GM18517 (cell line): ENCODE measurements at regions not wholly inside any gene's neighbourhood (a gene's known extent, or its start where the extent isn't known, plus 50 kb on each side); places are given as distances from the start of the nearest gene placed in this dataset.
"Not testable (repeated sequence)": the region's sequence is repeated elsewhere in the genome, so short reads cannot be mapped to it uniquely, and the experiment has no call there.

ENCODE experiments used
- ATAC-seq: cut with Tn5 transposase; IDR thresholded peaks from one replicate; pipeline ENCODE4 v1.9.1; 2021; ENCODE audit warnings: mild to moderate bottlenecking, moderate library complexity; ENCODE audit not compliant: unreplicated experiment

DNA sequence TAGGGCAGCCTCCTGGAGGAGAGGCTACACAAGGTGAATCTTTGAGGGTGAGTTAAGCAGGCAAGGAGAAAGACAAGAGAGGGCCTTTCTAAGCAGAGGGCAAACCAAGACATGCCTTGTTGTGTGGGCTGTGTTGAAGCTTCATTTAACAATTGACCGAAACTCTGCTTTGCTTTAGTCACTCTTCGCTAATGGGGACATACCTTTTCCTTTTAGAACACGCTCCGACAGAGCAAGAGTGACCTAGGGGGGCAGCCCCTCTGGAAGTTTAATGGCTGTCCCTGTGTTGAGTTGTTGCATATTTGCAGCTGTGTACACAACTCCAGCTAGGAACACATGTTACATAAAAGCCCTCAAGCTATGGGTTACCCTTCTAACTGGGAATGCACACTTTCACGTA lies 218.1 kb upstream of the WWC1 start:
- ATAC-seq: no peak

DNA sequence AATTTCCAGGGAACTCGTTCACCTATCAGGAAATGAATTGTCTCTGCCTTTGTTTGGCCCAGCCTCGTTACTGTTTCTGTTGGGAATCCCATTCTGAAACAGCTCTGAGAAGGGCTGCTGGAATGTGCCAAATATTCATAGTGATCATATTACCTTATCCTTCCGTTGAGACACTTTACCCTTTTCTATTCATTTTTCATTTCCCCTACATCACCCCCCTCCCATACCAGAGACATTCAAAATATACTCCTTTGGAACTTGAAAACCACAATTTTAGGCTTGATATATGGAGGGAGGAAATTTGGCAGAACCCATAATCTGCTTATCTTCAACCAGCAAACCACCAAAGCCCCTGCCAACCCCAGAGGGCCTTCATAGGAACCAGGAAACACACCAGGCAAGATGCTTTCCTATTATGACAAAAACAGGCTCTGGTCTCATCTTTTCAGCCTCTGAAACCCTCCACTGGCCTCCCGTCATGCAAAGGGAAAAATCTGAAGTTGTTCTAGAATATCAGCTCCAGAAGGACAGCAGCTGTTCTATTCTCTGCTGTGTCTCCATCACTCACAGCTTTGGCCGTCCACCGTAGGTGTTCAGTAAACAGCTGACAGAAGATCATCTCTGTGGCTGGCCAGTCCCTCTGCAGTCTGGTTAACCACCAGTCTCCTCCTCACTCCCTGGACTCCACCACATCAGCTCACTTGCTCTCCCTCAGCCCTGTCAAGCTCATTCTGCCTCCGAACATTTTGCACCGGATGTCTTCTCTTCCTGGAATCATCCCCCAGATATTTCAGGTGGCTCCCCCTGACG lies 217.2 kb upstream of the WWC1 start:
- no peak for ATAC-seq

DNA sequence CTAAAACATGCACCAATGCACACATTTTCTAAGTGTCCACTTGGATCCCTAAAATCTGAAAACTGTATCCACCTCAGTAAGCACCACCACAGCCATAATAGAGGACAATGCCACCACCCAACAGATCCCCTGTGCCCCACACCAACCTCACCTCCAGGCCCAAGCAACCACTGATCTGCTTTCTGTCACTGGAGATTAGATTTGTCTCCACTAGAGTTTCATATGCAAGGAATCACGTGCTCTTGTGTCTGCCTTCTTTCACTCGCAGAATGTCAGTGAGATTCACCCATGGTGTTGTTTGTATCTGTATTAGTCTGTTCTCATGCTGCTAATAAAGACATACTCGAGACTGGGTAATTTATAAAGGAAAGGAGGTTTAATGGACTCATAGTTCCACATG lies 216.1 kb upstream of the WWC1 start:
- ATAC-seq: no peak

DNA sequence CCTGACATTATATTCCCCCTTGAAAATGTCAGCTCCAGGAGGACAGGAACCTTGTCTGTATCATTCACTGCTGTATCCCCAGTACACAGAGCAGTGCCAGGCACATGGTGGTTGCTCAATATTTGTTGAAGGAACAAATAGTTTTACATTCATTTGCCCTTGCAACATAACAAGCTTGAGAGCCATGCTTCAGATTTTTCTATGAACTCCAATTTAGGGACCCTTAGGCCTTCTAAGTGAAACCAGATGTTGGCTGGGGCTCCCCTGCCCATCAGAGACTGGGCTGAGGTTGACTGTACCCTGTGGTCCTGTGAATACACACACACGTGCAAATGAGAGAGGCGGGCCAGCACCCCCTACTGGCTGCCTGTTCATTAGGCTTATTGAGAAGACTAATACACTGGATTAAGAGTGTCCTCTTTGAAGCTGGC lies 214.9 kb upstream of the WWC1 start:
- peak; percentile 46 for ATAC-seq

DNA sequence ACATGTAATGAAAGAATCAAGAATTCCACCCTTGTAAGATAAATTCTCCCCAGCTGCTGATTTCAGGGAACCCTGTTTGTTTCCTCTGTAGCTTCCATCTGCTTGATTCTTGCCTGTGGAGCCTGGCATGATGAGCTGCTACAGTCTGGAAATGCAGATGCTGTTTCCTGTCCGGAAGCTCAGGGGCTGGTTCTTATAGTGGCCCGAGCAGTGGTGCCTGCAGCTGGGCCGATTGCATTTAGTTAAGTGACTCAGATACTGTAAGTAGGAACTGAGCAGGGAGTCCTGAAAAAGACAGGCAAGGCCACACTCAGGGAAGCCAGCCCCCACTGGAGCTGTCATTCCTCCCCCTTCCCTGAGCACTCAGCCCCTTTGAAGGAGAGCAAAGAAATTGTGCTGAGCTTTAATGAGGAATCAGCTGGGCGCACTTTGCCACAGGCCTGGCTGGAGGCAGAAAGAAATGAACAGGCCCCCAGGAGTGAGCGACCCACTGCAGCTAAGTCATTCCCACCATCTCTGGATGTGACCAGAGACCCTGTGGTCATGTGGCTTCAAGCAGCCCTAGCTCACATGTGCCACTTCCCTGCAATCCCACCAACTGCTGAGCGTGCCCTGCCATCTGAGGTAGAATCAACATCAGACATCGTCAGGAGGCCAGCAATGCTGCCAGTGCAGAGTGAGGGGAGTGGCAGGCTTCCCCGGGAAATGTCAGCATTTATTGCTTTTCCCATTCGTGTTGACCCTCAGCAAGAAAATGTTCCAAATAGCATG lies 206.0 kb upstream of the WWC1 start:
- no peak for ATAC-seq

DNA sequence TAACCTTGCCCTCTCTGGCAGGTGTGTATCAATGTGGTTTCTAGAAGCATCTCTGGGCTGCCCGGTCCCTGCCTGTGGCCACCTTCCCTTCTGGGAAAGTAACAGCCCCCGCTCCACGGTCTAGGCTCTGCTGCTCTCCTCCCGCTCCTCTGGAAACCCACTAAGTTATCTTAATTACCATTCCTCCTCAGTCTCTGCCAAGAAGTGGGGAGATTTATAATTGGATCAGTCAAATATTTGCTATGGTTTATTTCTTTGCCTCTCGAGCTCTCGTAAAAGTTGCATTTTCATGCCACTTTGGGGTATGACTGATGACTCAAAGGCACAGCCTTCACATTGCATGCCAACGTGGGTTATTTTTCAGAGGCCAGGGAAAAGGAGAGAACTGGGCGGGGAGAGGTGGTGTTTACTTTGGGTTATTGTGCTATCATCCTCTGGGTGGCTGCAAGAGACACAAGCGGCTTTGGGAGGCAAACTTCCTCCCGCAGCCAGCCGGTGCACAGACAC lies 205.3 kb upstream of the WWC1 start:
- ATAC-seq: no peak

DNA sequence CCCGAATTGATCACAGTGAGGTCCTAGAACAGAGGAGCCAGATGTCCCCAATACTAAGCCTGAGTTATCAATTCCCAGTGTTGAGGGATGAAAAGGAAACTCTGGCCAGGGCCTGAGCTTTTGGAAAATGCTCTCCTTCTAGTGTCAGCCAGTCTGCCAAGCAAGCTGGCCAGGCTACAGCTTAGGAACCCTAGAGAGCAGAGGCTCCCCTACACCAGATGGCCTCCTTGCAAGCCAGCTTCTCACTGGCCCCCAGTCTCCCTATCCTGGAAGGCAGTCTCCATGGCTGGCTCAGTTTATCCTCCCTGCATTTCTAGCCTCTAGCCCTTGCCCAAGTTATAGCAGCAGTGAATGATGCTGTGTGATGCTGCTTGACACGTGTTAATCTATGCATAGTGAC lies 204.7 kb upstream of the WWC1 start:
- ATAC-seq: no peak

DNA sequence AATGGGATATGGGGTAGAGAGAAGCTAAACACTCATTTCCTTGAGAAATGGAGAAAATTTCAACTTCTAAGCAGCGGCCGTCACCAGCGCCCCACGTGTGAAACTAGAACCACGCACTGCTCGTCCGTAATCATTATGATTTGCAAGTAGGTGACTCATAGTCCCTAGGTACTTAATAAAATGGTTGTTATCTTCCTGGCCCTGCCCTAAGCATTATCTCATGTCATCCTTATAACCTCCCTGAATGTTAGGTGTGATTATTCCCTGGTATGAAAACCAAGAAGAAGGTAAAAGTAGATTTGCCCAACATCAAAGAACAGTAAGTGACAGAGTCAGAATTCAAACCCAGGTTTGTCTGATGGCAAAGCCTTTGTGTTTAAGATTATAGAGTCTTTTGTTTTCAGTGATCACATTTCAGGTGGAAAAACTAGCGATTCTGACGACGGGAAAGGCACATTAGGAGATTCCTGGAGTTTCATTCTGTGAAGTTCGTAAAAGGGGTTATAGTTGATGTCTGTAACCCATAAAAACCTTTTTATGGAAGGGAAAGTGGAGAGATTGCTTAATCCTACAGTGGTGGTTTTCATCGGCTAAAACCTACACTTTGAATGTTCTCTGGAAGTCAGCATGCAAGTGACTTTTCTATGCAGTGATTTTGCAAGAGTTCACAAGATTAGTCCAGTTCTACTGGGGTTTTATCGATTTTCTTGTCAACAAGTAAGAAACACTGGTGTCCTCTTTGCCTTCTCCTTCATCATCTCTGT lies 202.9 kb upstream of the WWC1 start:
- no peak for ATAC-seq

DNA sequence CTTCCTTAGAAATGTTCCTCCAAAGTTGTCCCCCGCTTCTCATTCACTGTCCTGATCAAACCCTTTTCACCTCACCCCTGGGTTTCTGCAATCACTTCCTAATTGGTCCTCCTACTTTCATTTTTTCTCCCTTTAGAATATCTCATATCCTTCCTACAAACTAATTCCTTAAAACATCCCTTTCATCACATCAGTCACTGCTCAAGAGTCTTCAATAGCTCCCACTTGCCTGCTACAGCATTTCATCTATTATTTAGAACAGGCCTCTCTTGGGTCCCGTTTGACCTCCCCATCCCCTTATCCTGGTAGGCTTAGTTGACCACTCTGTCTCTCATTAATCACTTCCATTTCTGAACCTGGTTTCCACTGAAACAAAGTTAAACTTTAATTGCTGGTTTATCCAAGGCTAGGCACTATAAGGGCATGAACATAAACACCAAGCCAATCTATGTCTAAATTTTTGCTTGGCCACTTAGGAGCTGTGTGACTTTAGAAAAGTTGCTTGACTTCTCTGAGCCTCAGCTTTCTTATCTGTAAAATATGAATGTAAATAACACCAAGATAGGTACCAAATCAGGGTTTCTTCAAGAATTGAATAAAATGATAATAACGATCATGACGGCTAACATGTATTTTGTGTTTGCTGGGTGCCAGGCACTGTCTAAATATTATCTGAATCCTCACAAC lies 202.1 kb upstream of the WWC1 start:
- ATAC-seq: no peak

DNA sequence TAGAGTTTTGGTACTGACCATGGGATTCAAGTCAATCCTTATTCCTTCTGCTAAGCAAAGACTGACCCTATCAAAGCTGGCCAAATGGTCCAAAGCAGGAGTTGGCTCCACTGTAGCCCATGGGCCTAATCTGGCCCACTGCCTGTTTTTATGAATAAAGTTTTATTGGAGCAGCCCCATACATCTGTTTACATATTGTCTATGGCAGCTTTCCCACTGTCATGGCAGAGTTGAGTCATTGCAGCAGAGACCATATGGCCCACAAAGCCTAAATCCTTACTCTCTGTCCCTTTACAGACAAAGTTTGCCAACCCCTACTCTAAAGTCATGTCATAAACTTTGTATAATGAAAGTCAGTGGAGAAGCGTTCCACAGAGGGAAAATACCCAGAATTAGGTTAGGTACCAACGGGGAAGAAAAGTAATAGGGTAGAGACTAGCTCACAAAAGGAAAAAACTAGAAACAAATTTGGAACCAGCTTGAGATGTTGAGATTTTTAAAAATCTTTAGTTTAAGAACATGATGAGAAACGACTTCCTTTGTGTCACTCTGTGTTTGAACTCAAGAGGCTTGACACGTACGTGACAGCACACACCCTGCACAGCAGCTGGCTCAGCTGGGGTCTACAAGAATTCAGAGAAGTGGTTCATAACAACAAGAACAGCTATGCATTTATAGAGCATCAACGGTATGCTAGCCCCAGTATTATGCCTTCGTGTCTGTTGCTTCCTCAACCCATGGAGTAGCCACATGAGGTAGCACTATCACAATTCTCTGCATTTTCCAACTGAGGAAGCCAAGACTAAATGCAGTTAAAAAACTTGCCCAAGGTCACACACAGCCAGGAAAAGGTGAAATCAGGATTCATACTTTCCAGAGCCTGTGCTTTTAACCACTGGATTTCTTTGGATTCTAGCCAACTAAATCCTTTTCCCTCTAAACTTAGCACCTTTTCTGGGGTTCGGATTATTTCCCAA lies 198.9 kb upstream of the WWC1 start:
- ATAC-seq: no peak

DNA sequence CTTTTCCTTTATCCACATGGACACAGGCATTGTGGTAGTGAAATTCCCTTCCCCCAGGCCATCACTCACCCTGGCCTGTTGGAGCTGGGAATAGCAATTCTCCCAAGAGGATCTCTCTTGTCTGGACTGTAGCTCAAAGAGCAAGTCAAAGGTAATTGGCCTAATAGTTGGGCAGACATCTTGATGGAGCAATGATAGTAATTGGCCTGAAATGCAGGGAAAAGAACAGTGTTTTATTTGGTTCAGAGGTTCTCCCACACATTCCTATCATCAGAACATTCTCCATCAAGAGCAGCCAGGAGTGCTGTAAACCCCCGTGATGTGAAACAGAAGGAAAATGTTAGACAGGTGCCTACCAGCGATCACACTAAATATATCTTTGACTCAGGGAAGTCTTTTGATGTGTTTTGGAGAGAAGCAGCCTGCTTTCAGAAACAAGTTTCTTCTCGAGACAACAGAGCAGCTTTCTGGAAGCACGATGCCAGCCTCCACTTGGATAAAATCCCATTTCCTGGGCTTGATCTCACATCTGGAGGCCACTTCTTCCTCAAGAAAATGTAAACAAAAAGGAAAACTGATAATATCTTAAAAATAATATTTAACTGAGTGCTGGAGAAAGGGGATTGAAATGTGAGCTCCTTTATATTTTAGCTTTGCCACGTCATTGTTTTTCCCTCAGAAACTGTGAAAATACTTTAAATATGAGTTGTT lies 198.1 kb upstream of the WWC1 start:
- no peak for ATAC-seq

DNA sequence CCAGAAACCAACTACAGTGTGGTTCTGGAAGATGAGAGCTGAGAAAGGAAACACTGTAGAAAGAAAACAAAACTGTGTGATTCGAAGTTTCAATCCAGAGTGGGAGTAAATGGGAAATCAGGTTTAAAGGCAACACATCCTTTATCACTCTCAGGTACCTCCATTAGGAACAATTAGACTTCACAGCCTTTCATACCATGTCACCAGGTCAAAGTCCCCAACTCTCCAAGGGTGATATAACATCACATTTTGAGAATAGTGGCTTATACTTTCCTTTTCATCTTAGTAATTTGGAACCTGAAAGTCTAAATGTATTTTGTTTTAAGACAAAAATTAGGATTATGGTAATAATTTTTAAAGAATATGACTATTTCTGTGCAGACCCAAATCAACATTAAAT lies 194.9 kb upstream of the WWC1 start:
- ATAC-seq: no peak

DNA sequence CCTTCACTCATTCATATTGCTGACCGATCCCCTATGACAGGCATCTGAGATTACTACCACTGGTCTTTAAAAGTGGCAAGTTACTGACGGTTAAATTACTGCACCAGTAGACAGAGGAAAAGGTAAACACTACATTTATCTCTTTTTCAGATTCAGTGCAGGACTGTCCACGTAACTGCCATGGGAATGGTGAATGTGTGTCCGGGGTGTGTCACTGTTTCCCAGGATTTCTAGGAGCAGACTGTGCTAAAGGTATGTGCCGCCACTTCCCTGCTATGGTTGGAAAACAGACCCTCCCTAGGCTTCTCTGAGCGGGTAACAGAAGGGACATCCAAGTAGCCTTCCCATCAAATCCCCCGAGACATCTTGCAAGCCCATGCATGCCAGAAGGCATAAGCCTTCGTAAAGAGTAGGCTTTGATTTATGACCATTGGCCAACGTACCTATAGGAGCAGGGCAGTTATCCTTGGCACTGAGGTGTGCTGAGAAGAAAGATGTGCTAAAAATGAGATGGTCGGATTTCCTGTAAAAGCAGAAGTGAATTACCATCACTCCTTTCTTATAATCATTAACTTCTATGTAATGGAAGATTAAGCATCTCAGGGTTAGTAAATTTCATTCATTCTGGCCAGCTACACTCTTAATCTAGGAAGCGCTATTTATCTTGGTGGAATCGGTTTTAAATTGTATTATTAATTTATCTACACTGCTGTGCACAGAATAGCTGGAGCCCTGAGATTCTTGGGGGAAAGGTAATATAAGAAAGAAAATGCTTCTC lies 193.4 kb upstream of the WWC1 start:
- ATAC-seq: no peak

DNA sequence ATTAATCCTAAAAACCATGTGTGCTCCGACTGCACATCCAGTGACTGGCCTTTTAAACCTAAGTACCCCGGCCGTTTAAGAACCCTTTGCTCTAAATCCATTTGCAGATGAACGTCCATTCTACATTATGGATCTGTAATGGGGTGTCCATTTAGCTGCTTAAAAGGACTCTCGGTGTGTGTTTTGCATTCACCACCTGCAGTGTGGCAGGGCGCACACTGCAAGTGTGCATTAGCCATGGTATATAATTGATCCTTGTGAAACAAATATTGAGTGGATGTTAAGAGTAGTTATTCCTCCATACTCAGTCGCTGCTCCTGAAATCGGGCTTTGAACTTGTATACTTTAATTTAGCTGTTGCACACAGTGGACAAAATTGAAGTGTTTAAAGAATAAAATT lies 190.1 kb upstream of the WWC1 start:
- no peak for ATAC-seq

DNA sequence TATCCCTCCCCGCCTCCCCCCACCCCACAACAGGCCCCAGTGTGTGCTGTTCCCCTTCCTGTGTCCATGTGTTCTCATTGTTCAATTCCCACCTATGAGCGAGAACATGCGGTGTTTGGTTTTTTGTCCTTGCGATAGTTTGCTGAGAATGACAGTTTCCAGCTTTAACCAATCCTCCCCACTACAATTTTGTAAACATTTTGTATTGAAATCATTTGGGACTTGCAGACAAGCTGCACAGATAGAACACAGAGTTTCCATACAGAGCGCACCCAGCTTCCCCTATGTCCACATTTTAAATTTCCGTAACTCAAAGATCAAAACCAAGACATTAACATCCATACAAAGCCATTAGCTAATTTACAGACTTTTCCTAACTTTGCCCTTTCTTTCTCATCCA lies 188.4 kb upstream of the WWC1 start:
- not testable (repeated sequence) for ATAC-seq

DNA sequence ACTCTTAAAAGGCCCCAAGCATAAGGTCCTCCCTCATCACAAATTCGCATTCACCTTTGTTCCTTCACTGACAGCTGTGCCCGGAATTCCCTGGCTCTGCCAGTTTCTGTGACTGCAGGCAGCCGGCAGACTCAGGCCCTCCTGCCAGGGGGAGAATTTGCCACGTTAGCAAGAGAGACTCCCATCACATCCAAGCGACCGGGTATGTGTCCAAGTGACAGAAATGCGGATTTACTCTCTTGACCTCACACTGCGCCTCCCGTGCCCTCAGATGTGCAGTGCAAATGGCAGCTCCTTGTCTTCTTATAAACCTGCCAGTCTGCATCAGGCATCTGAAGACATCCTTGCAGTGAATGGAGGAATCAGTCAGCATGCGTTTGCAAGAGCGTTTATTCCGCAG lies 187.1 kb upstream of the WWC1 start:
- no peak for ATAC-seq

DNA sequence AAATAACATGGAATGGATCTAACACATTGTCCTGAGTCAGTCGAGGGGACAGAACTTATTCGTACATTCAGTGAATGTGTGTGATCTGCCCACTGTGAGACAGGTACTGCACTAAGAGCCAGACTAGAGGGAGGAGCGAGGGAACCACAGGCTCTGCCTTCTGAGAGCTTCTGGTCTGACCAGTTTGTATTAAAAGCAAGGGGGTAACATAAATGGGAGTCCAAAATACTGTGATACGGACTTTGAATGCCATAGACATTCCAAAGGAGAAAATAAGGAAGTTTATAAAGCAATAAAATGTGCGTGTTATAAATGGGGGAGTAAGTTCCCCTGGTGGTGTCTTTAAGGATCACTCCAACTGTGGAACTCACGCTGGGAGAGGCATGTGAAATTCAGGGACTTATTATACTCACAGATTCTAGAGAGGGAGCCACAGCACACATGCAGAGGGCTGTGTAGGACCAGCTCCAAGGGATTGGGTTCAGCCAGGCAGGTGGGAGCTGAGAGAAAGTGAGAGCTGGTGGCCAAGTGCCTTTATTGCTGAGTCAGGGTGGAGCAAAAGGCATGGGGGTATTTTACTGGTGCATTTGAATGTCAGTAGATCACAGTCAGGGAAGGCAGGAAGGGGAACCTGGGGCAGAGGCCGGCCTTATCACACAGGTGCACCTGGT lies 186.5 kb upstream of the WWC1 start:
- ATAC-seq: no peak
